ENCODE measurements at regions not wholly inside any gene's neighbourhood (a gene's known extent, or its start where the extent isn't known, plus 50 kb on each side); places are given as distances from the start of the nearest gene placed in this dataset.

- no peak for TF ChIP-seq CTCF (IDR thresholded peaks at IDR 0.05; ENCODE audit: insufficient read depth, low read length)
- no peak for TF ChIP-seq POLR2AphosphoS5 (IDR thresholded peaks at IDR 0.05; ENCODE audit: low read depth)
Observed at GRCh38 chr4:121582296-121582695, 114.5 kb downstream of the ANXA5 start.

Data from HL-60 (cell line).